ENCODE measurements at regions not wholly inside any gene's neighbourhood (a gene's known extent, or its start where the extent isn't known, plus 50 kb on each side); places are given as distances from the start of the nearest gene placed in this dataset.

- DNase-seq = no peak
These were observed 129.1 kb upstream of the AFF2 start for GRCh38 chrX:148371291-148371690.

- no peak for DNase-seq
These were observed 127.5 kb upstream of the AFF2 start for GRCh38 chrX:148372925-148373324.

- DNase-seq = no peak
These were observed 124.1 kb upstream of the AFF2 start for GRCh38 chrX:148376342-148376741.

GRCh38 chrX:148380107-148380506 lies 120.3 kb upstream of the AFF2 start:
- no peak for DNase-seq

- no peak for DNase-seq
These were observed 119.5 kb upstream of the AFF2 start for GRCh38 chrX:148380650-148381561.

- no peak for DNase-seq
These were observed 118.8 kb upstream of the AFF2 start for GRCh38 chrX:148381603-148382002.

- no peak for DNase-seq
These were observed 117.4 kb upstream of the AFF2 start for GRCh38 chrX:148382983-148383382.

GRCh38 chrX:148385471-148385870 lies 114.9 kb upstream of the AFF2 start:
- no peak for DNase-seq

- DNase-seq = no peak
These were observed 110.8 kb upstream of the AFF2 start for GRCh38 chrX:148389629-148390028.

GRCh38 chrX:148412006-148412405 lies 88.4 kb upstream of the AFF2 start:
- DNase-seq = no peak

- no peak for DNase-seq
These were observed 84.3 kb upstream of the AFF2 start for GRCh38 chrX:148416142-148416541.

- no peak for DNase-seq
These were observed 83.5 kb upstream of the AFF2 start for GRCh38 chrX:148416931-148417330.

- no peak for DNase-seq
These were observed 82.5 kb upstream of the AFF2 start for GRCh38 chrX:148417934-148418333.

- DNase-seq = no peak
These were observed 77.9 kb upstream of the AFF2 start for GRCh38 chrX:148422526-148422925.

GRCh38 chrX:148424570-148424969 lies 75.8 kb upstream of the AFF2 start:
- no peak for DNase-seq

GRCh38 chrX:148426467-148426866 lies 74.0 kb upstream of the AFF2 start:
- no peak for DNase-seq

- no peak for DNase-seq
These were observed 59.0 kb upstream of the AFF2 start for GRCh38 chrX:148441387-148441786.

- DNase-seq = no peak
These were observed 57.2 kb upstream of the AFF2 start for GRCh38 chrX:148443216-148443615.

- no peak for DNase-seq
These were observed 51.7 kb upstream of the AFF2 start for GRCh38 chrX:148448686-148449085.
